GM12892 (cell line): ENCODE measurements at regions not wholly inside any gene's neighbourhood (a gene's known extent, or its start where the extent isn't known, plus 50 kb on each side); places are given as distances from the start of the nearest gene placed in this dataset.

Source experiments
- POLR2A ChIP-seq: IDR thresholded peaks from 2 replicates; pipeline ENCODE4 v1.6.1; 2011; ENCODE audit warnings: low read depth, low read length, control low read depth
- TAF1 ChIP-seq: IDR thresholded peaks from 2 replicates; pipeline ENCODE4 v1.6.1; 2011; ENCODE audit warnings: low read depth, mild to moderate bottlenecking, control low read depth, low read length, borderline replicate concordance

DNA sequence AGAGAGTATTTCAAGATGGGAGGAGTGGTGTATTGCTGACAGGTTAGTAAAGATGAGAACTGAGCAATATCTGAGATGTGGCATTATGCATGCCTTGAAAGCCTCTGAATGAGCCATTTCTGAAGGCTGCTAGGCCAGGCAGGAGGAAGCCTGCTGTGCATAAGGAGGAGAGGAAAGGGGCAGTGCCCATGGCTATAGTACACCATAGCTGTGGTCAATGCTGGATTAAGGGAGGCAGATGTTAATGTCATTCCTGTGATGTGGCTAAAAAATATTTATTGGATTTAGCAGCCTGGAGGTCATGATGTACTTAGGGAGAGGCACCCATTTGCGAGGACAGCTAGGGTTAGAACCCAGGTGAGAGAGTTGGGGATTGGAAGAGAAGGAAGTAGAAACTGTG is 130.0 kb upstream of the LNX1 start:
- TF ChIP-seq POLR2A (no peak), TAF1 (no peak)
